CD8-positive, alpha-beta memory T cell (primary cell): ENCODE measurements at regions not wholly inside any gene's neighbourhood (a gene's known extent, or its start where the extent isn't known, plus 50 kb on each side); places are given as distances from the start of the nearest gene placed in this dataset.
"Not testable (repeated sequence)": the region's sequence is repeated elsewhere in the genome, so short reads cannot be mapped to it uniquely, and the experiment has no call there.

Experiments used
- CTCF ChIA-PET: fragments of 350-600 bp; sonication (Branson Sonifier 250); formaldehyde crosslinking; loops from one replicate; lab custom pipeline; 2021; ENCODE audit warnings: antibody characterized with exemption; lab: Charles Lee
- POLR2A ChIA-PET: fragments of 350-600 bp; sonication (Branson Sonifier 250); formaldehyde crosslinking; loops from one replicate; lab custom pipeline; 2021; ENCODE audit warnings: antibody characterized with exemption; lab: Charles Lee
- DNase-seq, 5 donors: peaks; one replicate each; pipeline versions ENCODE4 v3.0.0 to v3.0.0-alpha.2; 2020 to 2022; ENCODE audit warnings: mixed read lengths in 1 of 5
- H3K27ac ChIP-seq: one replicate; pipeline ENCODE4 v1.7.0; 2013; ENCODE audit warnings: low read depth, mild to moderate bottlenecking, low read length, moderate library complexity
- H3K27me3 ChIP-seq: 2 replicates; pipeline ENCODE4 v1.7.0; 2013; ENCODE audit warnings: low read length, mild to moderate bottlenecking; ENCODE audit not compliant: insufficient read depth, poor library complexity, severe bottlenecking
- H3K36me3 ChIP-seq: 2 replicates; pipeline ENCODE4 v1.7.0; 2013; ENCODE audit warnings: mild to moderate bottlenecking, low read length, moderate library complexity; ENCODE audit not compliant: insufficient read depth
- H3K4me1 ChIP-seq: 2 replicates; pipeline ENCODE4 v1.7.0; 2013; ENCODE audit warnings: mild to moderate bottlenecking, low read length, moderate library complexity; ENCODE audit not compliant: insufficient read depth
- H3K4me3 ChIP-seq: 2 replicates; pipeline ENCODE4 v1.7.0; 2013; ENCODE audit warnings: mild to moderate bottlenecking, low read length
- H3K9me3 ChIP-seq: 2 replicates; pipeline ENCODE4 v1.7.0; 2013; ENCODE audit warnings: mild to moderate bottlenecking, low read length
- H3K27ac Mint-ChIP-seq, 8 donors: one replicate each; pipeline ENCODE4 v1.8.0; 2020 to 2021; ENCODE audit warnings: mixed read lengths in 8 of 8, mild to moderate bottlenecking in 6 of 8, inconsistent platforms in 3 of 8, moderate library complexity in 3 of 8
- H3K27me3 Mint-ChIP-seq, 2 donors: one replicate each; pipeline ENCODE4 v1.8.0; 2020 to 2021; ENCODE audit warnings: mixed read lengths in 2 of 2, mild to moderate bottlenecking in 1 of 2, moderate library complexity in 1 of 2
- H3K36me3 Mint-ChIP-seq, 3 donors: one replicate each; pipeline ENCODE4 v1.8.0; 2020 to 2021; ENCODE audit warnings: mixed read lengths in 3 of 3, inconsistent platforms in 1 of 3, mild to moderate bottlenecking in 1 of 3
- H3K4me1 Mint-ChIP-seq, 3 donors: one replicate each; pipeline ENCODE4 v1.8.0; 2020 to 2021; ENCODE audit warnings: mixed read lengths in 3 of 3, inconsistent platforms in 1 of 3, mild to moderate bottlenecking in 1 of 3
- H3K4me3 Mint-ChIP-seq, 7 donors: one replicate each; pipeline ENCODE4 v1.8.0; 2020 to 2021; ENCODE audit warnings: mixed read lengths in 7 of 7, mild to moderate bottlenecking in 6 of 7, moderate library complexity in 4 of 7, inconsistent platforms in 2 of 7
- H3K9me3 Mint-ChIP-seq, 5 donors: one replicate each; pipeline ENCODE4 v1.8.0; 2020 to 2022; ENCODE audit warnings: mixed read lengths in 5 of 5, mild to moderate bottlenecking in 3 of 5, moderate library complexity in 2 of 5, inconsistent platforms in 1 of 5

DNA sequence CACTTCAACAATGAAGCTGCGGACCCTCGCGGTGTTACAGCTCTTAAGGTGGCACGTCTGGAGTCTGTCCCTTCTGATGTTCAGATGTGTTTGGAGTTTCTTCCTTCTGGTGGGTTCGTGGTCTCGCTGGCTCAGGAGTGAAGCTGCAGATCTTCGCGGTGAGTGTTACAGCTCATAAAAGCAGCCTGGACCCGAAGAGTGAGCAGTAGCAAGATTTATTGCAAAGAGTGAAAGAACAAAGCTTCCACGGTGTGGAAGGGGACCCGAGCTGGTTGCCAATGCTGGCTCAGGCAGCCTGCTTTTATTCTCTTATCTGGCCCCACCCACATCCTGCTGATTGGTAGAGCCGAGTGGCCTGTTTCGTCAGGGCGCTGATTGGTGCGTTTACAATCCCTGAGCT lies 75.9 kb upstream of the AMN1 start:
- Mint-ChIP-seq H3K4me3 (peak overlapping the region; percentile 88 to 96 (median 91)), H3K36me3 (peaks cover 2 to 20% (median 4%) of the 10 kb centered on the region in 3 donors), H3K9me3 (peaks cover 0 to 12% (median 4%) of the 10 kb centered on the region in 5 donors), H3K4me1 (peaks cover 42 to 72% (median 66%) of the 10 kb centered on the region in 3 donors), H3K27ac (peak overlapping the region; percentile 32 to 97 (median 92))
- H3K36me3 ChIP-seq, H3K9me3 ChIP-seq, H3K27me3 ChIP-seq, H3K27me3 Mint-ChIP-seq: not testable (repeated sequence)
- DNase-seq = peak in 1 of 5 donors; percentile 34
- Histone ChIP-seq H3K4me1 (peaks cover 23% of the 10 kb centered on the region), H3K4me3 (peak overlapping the region; percentile 12), H3K27ac (peak overlapping the region; percentile 25)
- ChIA-PET CTCF (interaction anchor here (0.7 to 1.8 kb wide), 3 partner anchors 91 to 154 kb away, joined by 3 to 5 read pairs (median 4); partner anchors contain the start of gene RESF1), POLR2A (interaction anchor here (0.5 to 2.1 kb wide), 7 partner anchors 75 to 155 kb away, joined by 3 to 11 read pairs (median 4); partner anchors contain the start of genes AMN1, ETFBKMT and RESF1)

GRCh38 chr12:31804185-31804504 lies 75.3 kb upstream of the AMN1 start:
- Mint-ChIP-seq H3K4me3 (peak overlapping the region; percentile 88 to 96 (median 91)), H3K9me3 (peaks cover 0 to 12% (median 4%) of the 10 kb centered on the region in 5 donors), H3K36me3 (peaks cover 2 to 20% (median 4%) of the 10 kb centered on the region in 3 donors), H3K27me3 (no peaks in the 10 kb centered on the region), H3K4me1 (peaks cover 40 to 73% (median 63%) of the 10 kb centered on the region in 3 donors), H3K27ac (peak overlapping the region; percentile 32 to 97 (median 92))
- peaks cover 23% of the 10 kb centered on the region for H3K4me1 ChIP-seq
- H3K4me3 ChIP-seq = peak overlapping the region; percentile 12
- no peak for DNase-seq
- CTCF ChIA-PET = interaction anchor here (0.7 to 1.8 kb wide), 2 partner anchors 91 to 93 kb away, joined by 4 to 5 read pairs; no protein-coding TSS in a partner anchor
- H3K9me3 ChIP-seq = no peaks in the 10 kb centered on the region
- no peaks in the 10 kb centered on the region for H3K27me3 ChIP-seq
- POLR2A ChIA-PET = interaction anchor here (0.7 to 2.1 kb wide), 6 partner anchors 75 to 155 kb away, joined by 3 to 11 read pairs (median 4); partner anchors contain the start of genes AMN1, ETFBKMT and RESF1
- no peaks in the 10 kb centered on the region for H3K36me3 ChIP-seq
- H3K27ac ChIP-seq = peak overlapping the region; percentile 25

GRCh38 chr12:31803306-31804184 lies 74.7 kb upstream of the AMN1 start:
- H3K27ac Mint-ChIP-seq = peak overlapping the region; percentile 32 to 97 (median 88)

GRCh38 chr12:31801872-31802271 lies 73.1 kb upstream of the AMN1 start:
- Mint-ChIP-seq H3K36me3 (peaks cover 2 to 20% (median 12%) of the 10 kb centered on the region in 3 donors), H3K4me3 (peak overlapping the region in 6 of 7 donors; percentile 7 to 84 (median 27)), H3K27ac (peak overlapping the region; percentile 17 to 82 (median 62)), H3K4me1 (peaks cover 37 to 65% (median 58%) of the 10 kb centered on the region in 3 donors), H3K27me3 (peaks cover 0 to 2% of the 10 kb centered on the region in 2 donors), H3K9me3 (peaks cover 0 to 12% (median 4%) of the 10 kb centered on the region in 5 donors)
- Histone ChIP-seq H3K4me1 (peaks cover 25% of the 10 kb centered on the region), H3K4me3 (no peak overlapping the region), H3K9me3 (no peaks in the 10 kb centered on the region), H3K27ac (no peak overlapping the region), H3K27me3 (no peaks in the 10 kb centered on the region), H3K36me3 (no peaks in the 10 kb centered on the region)
- CTCF ChIA-PET = interaction anchor here (0.6 to 1.6 kb wide), 2 partner anchors 36 to 43 kb away, joined by 3 to 4 read pairs; no protein-coding TSS in a partner anchor
- POLR2A ChIA-PET = interaction anchor here (0.8 kb wide), 1 partner anchor 162 kb away, joined by 4 read pairs; no protein-coding TSS in a partner anchor
- no peak for DNase-seq

More at GRCh38 chr12:31803306-31804184, 74.7 kb upstream of the AMN1 start:
- CTCF ChIA-PET = interaction anchor here (1.6 to 1.8 kb wide), 2 partner anchors 34 to 92 kb away, joined by 3 to 5 read pairs; no protein-coding TSS in a partner anchor
- POLR2A ChIA-PET = interaction anchor here (0.7 to 2.1 kb wide), 5 partner anchors 74 to 174 kb away, joined by 3 to 11 read pairs (median 4); partner anchors contain the start of genes AMN1 and RESF1
- H3K4me1 Mint-ChIP-seq = peaks cover 40 to 70% (median 62%) of the 10 kb centered on the region in 3 donors
- H3K27me3 ChIP-seq = no peaks in the 10 kb centered on the region
- peak overlapping the region; percentile 88 to 96 (median 91) for H3K4me3 Mint-ChIP-seq
- H3K9me3 ChIP-seq = no peaks in the 10 kb centered on the region
- no peak overlapping the region for H3K27ac ChIP-seq
- DNase-seq = no peak
- no peaks in the 10 kb centered on the region for H3K36me3 ChIP-seq
- H3K4me3 ChIP-seq = peak overlapping the region; percentile 12
- H3K9me3 Mint-ChIP-seq = peaks cover 0 to 12% (median 4%) of the 10 kb centered on the region in 5 donors
- H3K36me3 Mint-ChIP-seq = peaks cover 2 to 20% (median 4%) of the 10 kb centered on the region in 3 donors
- H3K27me3 Mint-ChIP-seq = no peaks in the 10 kb centered on the region
- H3K4me1 ChIP-seq = peaks cover 23% of the 10 kb centered on the region

GRCh38 chr12:31797230-31797872 lies 68.5 kb upstream of the AMN1 start:
- peak overlapping the region; percentile 19 for H3K4me3 ChIP-seq
- CTCF ChIA-PET = no interaction called here
- POLR2A ChIA-PET = no interaction called here

GRCh38 chr12:31796270-31796951 lies 67.6 kb upstream of the AMN1 start:
- no peaks in the 10 kb centered on the region for H3K9me3 ChIP-seq
- H3K4me3 ChIP-seq = no peak overlapping the region
- H3K9me3 Mint-ChIP-seq = peaks cover 0 to 7% (median 1%) of the 10 kb centered on the region in 5 donors
- H3K4me3 Mint-ChIP-seq = no peak overlapping the region
- peaks cover 0 to 4% of the 10 kb centered on the region in 2 donors for H3K27me3 Mint-ChIP-seq
- H3K27me3 ChIP-seq = no peaks in the 10 kb centered on the region
- no peaks in the 10 kb centered on the region for H3K36me3 ChIP-seq
- no peak overlapping the region for H3K27ac ChIP-seq
- peaks cover 29 to 44% (median 40%) of the 10 kb centered on the region in 3 donors for H3K4me1 Mint-ChIP-seq
- H3K4me1 ChIP-seq = peaks cover 23% of the 10 kb centered on the region
- CTCF ChIA-PET = no interaction called here
- H3K36me3 Mint-ChIP-seq = peaks cover 2 to 12% (median 4%) of the 10 kb centered on the region in 3 donors
- POLR2A ChIA-PET = no interaction called here
- peak overlapping the region in 2 of 8 donors; percentile 5 to 12 for H3K27ac Mint-ChIP-seq
- no peak for DNase-seq

More at GRCh38 chr12:31797230-31797872, 68.5 kb upstream of the AMN1 start:
- peaks cover 2 to 12% (median 8%) of the 10 kb centered on the region in 3 donors for H3K36me3 Mint-ChIP-seq
- Histone ChIP-seq H3K4me1 (peaks cover 28% of the 10 kb centered on the region), H3K36me3 (no peaks in the 10 kb centered on the region), H3K27me3 (no peaks in the 10 kb centered on the region), H3K9me3 (no peaks in the 10 kb centered on the region), H3K27ac (no peak overlapping the region)
- DNase-seq = peak in 1 of 5 donors; percentile 40
- H3K27me3 Mint-ChIP-seq = peaks cover 0 to 4% of the 10 kb centered on the region in 2 donors
- H3K27ac Mint-ChIP-seq = peak overlapping the region in 5 of 8 donors; percentile 4 to 82 (median 65)
- peak overlapping the region in 3 of 7 donors; percentile 24 to 47 (median 33) for H3K4me3 Mint-ChIP-seq
- peaks cover 0 to 7% (median 1%) of the 10 kb centered on the region in 5 donors for H3K9me3 Mint-ChIP-seq
- peaks cover 29 to 42% (median 38%) of the 10 kb centered on the region in 3 donors for H3K4me1 Mint-ChIP-seq

GRCh38 chr12:31794745-31795144 lies 65.9 kb upstream of the AMN1 start:
- peaks cover 39% of the 10 kb centered on the region for H3K4me1 ChIP-seq
- Mint-ChIP-seq H3K36me3 (peaks cover 0 to 8% (median 0%) of the 10 kb centered on the region in 3 donors), H3K4me3 (no peak overlapping the region), H3K4me1 (peaks cover 44 to 52% (median 50%) of the 10 kb centered on the region in 3 donors), H3K27ac (peak overlapping the region in 3 of 8 donors; percentile 4 to 90 (median 25)), H3K27me3 (peaks cover 0 to 4% of the 10 kb centered on the region in 2 donors), H3K9me3 (peaks cover 0 to 1% (median 0%) of the 10 kb centered on the region in 5 donors)
- no peak for DNase-seq
- CTCF ChIA-PET = no interaction called here
- POLR2A ChIA-PET = interaction anchor here (0.5 kb wide), 1 partner anchor 171 kb away, joined by 6 read pairs; no protein-coding TSS in a partner anchor
- no peaks in the 10 kb centered on the region for H3K27me3 ChIP-seq
- no peak overlapping the region for H3K4me3 ChIP-seq
- H3K27ac ChIP-seq = no peak overlapping the region
- no peaks in the 10 kb centered on the region for H3K36me3 ChIP-seq
- no peaks in the 10 kb centered on the region for H3K9me3 ChIP-seq
